Stimulated activated CD8-positive, alpha-beta memory T cell treated with anti-CD3 and anti-CD28 coated beads, Interleukin-7, amount 100 ng/mL, for 48 hours (primary cell): ENCODE measurements at regions not wholly inside any gene's neighbourhood (a gene's known extent, or its start where the extent isn't known, plus 50 kb on each side); places are given as distances from the start of the nearest gene placed in this dataset.
"Not testable (repeated sequence)": the region's sequence is repeated elsewhere in the genome, so short reads cannot be mapped to it uniquely, and the experiment has no call there.

ENCODE experiments used
- DNase-seq, 2 donors: peaks; one replicate each; pipeline ENCODE4 v3.0.0-alpha.2; 2020; ENCODE audit warnings: low read depth in 1 of 2; ENCODE audit errors: extremely low read depth in 1 of 2

GRCh38 chr1:38203441-38203840 lies 156.8 kb upstream of the POU3F1 start:
- no peak for DNase-seq

GRCh38 chr1:38201431-38201830 lies 154.8 kb upstream of the POU3F1 start:
- no peak for DNase-seq

GRCh38 chr1:38198621-38199020 lies 152.0 kb upstream of the POU3F1 start:
- DNase-seq = no peak

GRCh38 chr1:38198099-38198498 lies 151.5 kb upstream of the POU3F1 start:
- DNase-seq = no peak

- DNase-seq = no peak
Observed at GRCh38 chr1:38197312-38198061, 150.9 kb upstream of the POU3F1 start.

- DNase-seq = no peak
Observed at GRCh38 chr1:38194472-38194871, 147.9 kb upstream of the POU3F1 start.

GRCh38 chr1:38193040-38193439 lies 146.4 kb upstream of the POU3F1 start:
- DNase-seq = no peak

GRCh38 chr1:38191461-38191860 lies 144.9 kb upstream of the POU3F1 start:
- DNase-seq = no peak

- DNase-seq = no peak
Observed at GRCh38 chr1:38190983-38191382, 144.4 kb upstream of the POU3F1 start.

- no peak for DNase-seq
Observed at GRCh38 chr1:38187552-38187951, 141.0 kb upstream of the POU3F1 start.

GRCh38 chr1:38186566-38186965 lies 140.0 kb upstream of the POU3F1 start:
- no peak for DNase-seq

GRCh38 chr1:38185913-38186312 lies 139.3 kb upstream of the POU3F1 start:
- no peak for DNase-seq

- no peak for DNase-seq
Observed at GRCh38 chr1:38183747-38184146, 137.2 kb upstream of the POU3F1 start.

- no peak for DNase-seq
Observed at GRCh38 chr1:38183096-38183495, 136.5 kb upstream of the POU3F1 start.

GRCh38 chr1:38180388-38180787 lies 133.8 kb upstream of the POU3F1 start:
- DNase-seq = not testable (repeated sequence)

GRCh38 chr1:38179483-38179882 lies 132.9 kb upstream of the POU3F1 start:
- DNase-seq = no peak

- DNase-seq = no peak
Observed at GRCh38 chr1:38178216-38178615, 131.6 kb upstream of the POU3F1 start.

- no peak for DNase-seq
Observed at GRCh38 chr1:38175121-38175520, 128.5 kb upstream of the POU3F1 start.

GRCh38 chr1:38173848-38174247 lies 127.3 kb upstream of the POU3F1 start:
- no peak for DNase-seq

- no peak for DNase-seq
Observed at GRCh38 chr1:38173157-38173831, 126.7 kb upstream of the POU3F1 start.

GRCh38 chr1:38169121-38169520 lies 122.5 kb upstream of the POU3F1 start:
- no peak for DNase-seq

- DNase-seq = no peak
Observed at GRCh38 chr1:38168365-38168764, 121.8 kb upstream of the POU3F1 start.

GRCh38 chr1:38166461-38166860 lies 119.9 kb upstream of the POU3F1 start:
- DNase-seq = no peak
